Mesendoderm (in vitro differentiated cells): ENCODE measurements at regions not wholly inside any gene's neighbourhood (a gene's known extent, or its start where the extent isn't known, plus 50 kb on each side); places are given as distances from the start of the nearest gene placed in this dataset.

ENCODE experiments used
- DNase-seq: peaks from one replicate; pipeline ENCODE4 v3.0.0; 2013
- H2AK5ac ChIP-seq: 2 replicates; pipeline ENCODE4 v1.6.1; 2013; ENCODE audit warnings: low read length, inconsistent platforms
- H2BK120ac ChIP-seq: 2 replicates; pipeline ENCODE4 v1.6.1; 2013; ENCODE audit warnings: low read depth, mild to moderate bottlenecking, low read length, moderate library complexity, mixed read lengths
- H2BK15ac ChIP-seq: replicated peaks from 2 replicates; pipeline ENCODE4 v1.6.1; 2013; ENCODE audit warnings: low read depth, mild to moderate bottlenecking, moderate library complexity
- H2BK5ac ChIP-seq: 2 replicates; pipeline ENCODE4 v1.6.1; 2013; ENCODE audit warnings: low read length, inconsistent platforms
- H3K18ac ChIP-seq: 2 replicates; pipeline ENCODE4 v1.6.1; 2013; ENCODE audit warnings: mild to moderate bottlenecking, low read length, mixed read lengths
- H3K23ac ChIP-seq: one replicate; pipeline ENCODE4 v1.6.1; 2013; ENCODE audit warnings: low read length
- H3K27ac ChIP-seq: 2 replicates; pipeline ENCODE4 v1.5.1; 2013; ENCODE audit warnings: low read depth, mild to moderate bottlenecking, inconsistent platforms, low read length, moderate library complexity
- H3K27me3 ChIP-seq: 2 replicates; pipeline ENCODE4 v1.6.1; 2013; ENCODE audit warnings: low read length, control low read depth, mild to moderate bottlenecking, inconsistent platforms; ENCODE audit not compliant: insufficient read depth, poor library complexity
- H3K36me3 ChIP-seq: 2 replicates; pipeline ENCODE4 v1.6.1; 2013; ENCODE audit warnings: low read length, inconsistent platforms; ENCODE audit not compliant: control insufficient read depth, insufficient read depth
- H3K4ac ChIP-seq: one replicate; pipeline ENCODE4 v1.6.1; 2013; ENCODE audit warnings: low read depth, mild to moderate bottlenecking, low read length, moderate library complexity
- H3K4me1 ChIP-seq: 2 replicates; pipeline ENCODE4 v1.6.1; 2013; ENCODE audit warnings: low read depth, low read length, inconsistent platforms; ENCODE audit not compliant: control insufficient read depth
- H3K4me2 ChIP-seq: 2 replicates; pipeline ENCODE4 v1.6.1; 2013; ENCODE audit warnings: low read length
- H3K4me3 ChIP-seq: 2 replicates; pipeline ENCODE4 v1.5.1; 2013; ENCODE audit warnings: mild to moderate bottlenecking, low read length
- H3K56ac ChIP-seq: one replicate; pipeline ENCODE4 v1.6.1; 2013; ENCODE audit warnings: low read length
- H3K79me1 ChIP-seq: 2 replicates; pipeline ENCODE4 v1.6.1; 2013; ENCODE audit warnings: low read length, inconsistent platforms
- H3K79me2 ChIP-seq: 2 replicates; pipeline ENCODE4 v1.6.1; 2013; ENCODE audit warnings: mild to moderate bottlenecking, low read length; ENCODE audit not compliant: control insufficient read depth, insufficient read depth
- H3K9ac ChIP-seq: 2 replicates; pipeline ENCODE4 v1.6.1; 2013; ENCODE audit warnings: low read length, inconsistent platforms
- H4K5ac ChIP-seq: one replicate; pipeline ENCODE4 v1.6.1; 2013; ENCODE audit warnings: low read length
- H4K8ac ChIP-seq: one replicate; pipeline ENCODE4 v1.6.1; 2013; ENCODE audit warnings: low read depth, mild to moderate bottlenecking, control low read depth, low read length, moderate library complexity
- WGBS: extraction: QIAGEN DNeasy Blood & Tissue Kit; methylation state at CpG from one replicate; pipeline ENCODE4 v1.1.7; 2013; ENCODE audit warnings: low lambda C conversion rate, missing lambda C conversion rate; ENCODE audit not compliant: insufficient coverage; ENCODE audit errors: extremely low coverage; 5-methylcytosine and 5-hydroxymethylcytosine counted together

GRCh38 chr7:63025815-63026214 lies 972.8 kb upstream of the ZNF722 start:
- no peaks in the 10 kb centered on the region for H3K4me1 ChIP-seq
- H3K79me2 ChIP-seq = no peaks in the 10 kb centered on the region
- no peak overlapping the region for H2AK5ac ChIP-seq
- no peak overlapping the region for H4K5ac ChIP-seq
- H3K4ac ChIP-seq = no peak overlapping the region
- no peak overlapping the region for H4K8ac ChIP-seq
- H2BK120ac ChIP-seq = no peak overlapping the region
- no peak overlapping the region for H3K4me2 ChIP-seq
- no peak overlapping the region for H3K23ac ChIP-seq
- no peak overlapping the region for H3K4me3 ChIP-seq
- no peak overlapping the region for H3K9ac ChIP-seq
- no peak for DNase-seq
- H3K18ac ChIP-seq = no peak overlapping the region
- H3K79me1 ChIP-seq = no peaks in the 10 kb centered on the region
- H3K36me3 ChIP-seq = no peaks in the 10 kb centered on the region
- no peak overlapping the region for H3K27ac ChIP-seq
- no peak overlapping the region for H3K56ac ChIP-seq
- no peak overlapping the region for H2BK15ac ChIP-seq
- H2BK5ac ChIP-seq = no peak overlapping the region
- no peaks in the 10 kb centered on the region for H3K27me3 ChIP-seq
- no CpG with 5 or more reads among the region's 5 CpGs for WGBS

GRCh38 chr7:63027075-63027474 lies 971.6 kb upstream of the ZNF722 start:
- Histone ChIP-seq H4K8ac (no peak overlapping the region), H3K9ac (no peak overlapping the region), H3K4ac (no peak overlapping the region), H2BK15ac (no peak overlapping the region), H3K27me3 (no peaks in the 10 kb centered on the region), H3K79me2 (no peaks in the 10 kb centered on the region), H3K36me3 (no peaks in the 10 kb centered on the region), H3K27ac (no peak overlapping the region), H3K79me1 (no peaks in the 10 kb centered on the region), H2AK5ac (no peak overlapping the region), H4K5ac (no peak overlapping the region), H3K4me1 (no peaks in the 10 kb centered on the region), H3K23ac (no peak overlapping the region), H3K4me2 (no peak overlapping the region), H2BK5ac (no peak overlapping the region), H3K4me3 (no peak overlapping the region), H3K56ac (no peak overlapping the region), H3K18ac (no peak overlapping the region), H2BK120ac (no peak overlapping the region)
- DNase-seq = no peak
- no CpG with 5 or more reads among the region's 5 CpGs for WGBS

GRCh38 chr7:63028376-63029206 lies 970.1 kb upstream of the ZNF722 start:
- H2AK5ac ChIP-seq = no peak overlapping the region
- no peaks in the 10 kb centered on the region for H3K36me3 ChIP-seq
- H3K23ac ChIP-seq = no peak overlapping the region
- H4K5ac ChIP-seq = no peak overlapping the region
- no peak overlapping the region for H2BK15ac ChIP-seq
- H3K56ac ChIP-seq = no peak overlapping the region
- no peak overlapping the region for H2BK120ac ChIP-seq
- no peaks in the 10 kb centered on the region for H3K79me2 ChIP-seq
- H3K27ac ChIP-seq = no peak overlapping the region
- no peak overlapping the region for H3K18ac ChIP-seq
- no peak overlapping the region for H4K8ac ChIP-seq
- H3K9ac ChIP-seq = no peak overlapping the region
- no peaks in the 10 kb centered on the region for H3K4me1 ChIP-seq
- H3K4me3 ChIP-seq = no peak overlapping the region
- no CpG with 5 or more reads among the region's 15 CpGs for WGBS
- H3K27me3 ChIP-seq = no peaks in the 10 kb centered on the region
- no peak for DNase-seq
- no peak overlapping the region for H3K4ac ChIP-seq
- H2BK5ac ChIP-seq = no peak overlapping the region
- no peak overlapping the region for H3K4me2 ChIP-seq
- H3K79me1 ChIP-seq = no peaks in the 10 kb centered on the region

GRCh38 chr7:63029207-63029522 lies 969.5 kb upstream of the ZNF722 start:
- DNase-seq = no peak
- no peak overlapping the region for H3K4me3 ChIP-seq
- no CpG with 5 or more reads among the region's 3 CpGs for WGBS

GRCh38 chr7:63030061-63030460 lies 968.6 kb upstream of the ZNF722 start:
- WGBS = no CpG with 5 or more reads among the region's 13 CpGs
- H3K4me2 ChIP-seq = no peak overlapping the region

More at GRCh38 chr7:63029207-63029522, 969.5 kb upstream of the ZNF722 start:
- H3K79me2 ChIP-seq = no peaks in the 10 kb centered on the region
- no peak overlapping the region for H3K4ac ChIP-seq
- no peaks in the 10 kb centered on the region for H3K4me1 ChIP-seq
- no peak overlapping the region for H3K4me2 ChIP-seq
- no peak overlapping the region for H2BK15ac ChIP-seq
- no peak overlapping the region for H3K18ac ChIP-seq
- H3K27ac ChIP-seq = no peak overlapping the region
- H2AK5ac ChIP-seq = no peak overlapping the region
- H4K8ac ChIP-seq = no peak overlapping the region
- no peak overlapping the region for H3K9ac ChIP-seq
- no peak overlapping the region for H3K23ac ChIP-seq
- H4K5ac ChIP-seq = no peak overlapping the region
- no peak overlapping the region for H3K56ac ChIP-seq
- no peak overlapping the region for H2BK120ac ChIP-seq
- H3K79me1 ChIP-seq = no peaks in the 10 kb centered on the region
- no peaks in the 10 kb centered on the region for H3K27me3 ChIP-seq
- no peak overlapping the region for H2BK5ac ChIP-seq
- H3K36me3 ChIP-seq = no peaks in the 10 kb centered on the region

More at GRCh38 chr7:63030061-63030460, 968.6 kb upstream of the ZNF722 start:
- H4K5ac ChIP-seq = no peak overlapping the region
- H3K27me3 ChIP-seq = no peaks in the 10 kb centered on the region
- H3K4ac ChIP-seq = no peak overlapping the region
- no peak overlapping the region for H2BK15ac ChIP-seq
- no peak overlapping the region for H2BK120ac ChIP-seq
- no peak overlapping the region for H2BK5ac ChIP-seq
- no peak overlapping the region for H3K18ac ChIP-seq
- no peaks in the 10 kb centered on the region for H3K4me1 ChIP-seq
- DNase-seq = no peak
- H3K23ac ChIP-seq = no peak overlapping the region
- no peak overlapping the region for H4K8ac ChIP-seq
- H3K36me3 ChIP-seq = no peaks in the 10 kb centered on the region
- no peaks in the 10 kb centered on the region for H3K79me2 ChIP-seq
- no peak overlapping the region for H3K56ac ChIP-seq
- no peak overlapping the region for H3K9ac ChIP-seq
- no peaks in the 10 kb centered on the region for H3K79me1 ChIP-seq
- no peak overlapping the region for H3K27ac ChIP-seq
- no peak overlapping the region for H3K4me3 ChIP-seq
- no peak overlapping the region for H2AK5ac ChIP-seq
